Breast epithelium (tissue), 4 donors: ENCODE measurements at regions not wholly inside any gene's neighbourhood (a gene's known extent, or its start where the extent isn't known, plus 50 kb on each side); places are given as distances from the start of the nearest gene placed in this dataset.

ENCODE experiments used
- DNase-seq, 2 donors: peaks; one replicate each; pipeline ENCODE4 v3.0.0-alpha.2; 2019; ENCODE audit warnings: low spot score in 2 of 2
- H3K27ac ChIP-seq, 2 donors: fragments of 200-600 bp; sonication (generic) in 1 of 2; one replicate each; pipeline ENCODE4 v1.5.1; 2016 to 2019; ENCODE audit warnings: mild to moderate bottlenecking in 1 of 2
- H3K27me3 ChIP-seq, 2 donors: fragments of 200-600 bp; sonication (generic) in 1 of 2; one replicate each; pipeline versions ENCODE4 v1.5.1 to v1.6.0; 2017 to 2019; ENCODE audit warnings: control low read depth in 1 of 2, mild to moderate bottlenecking in 1 of 2
- H3K36me3 ChIP-seq: fragments of 200-600 bp; one replicate; pipeline ENCODE4 v1.5.1; 2019
- H3K4me1 ChIP-seq, 2 donors: fragments of 200-600 bp; sonication (generic); one replicate each; pipeline ENCODE4 v1.5.1; 2016 to 2019; ENCODE audit warnings: control low read depth in 1 of 2
- H3K4me3 ChIP-seq, 3 donors: fragments of 200-600 bp; sonication (generic); 1 replicate in 2 of 3; 2 replicates in 1 of 3; pipeline ENCODE4 v1.5.1; 2016 to 2019; ENCODE audit warnings: mild to moderate bottlenecking in 3 of 3, moderate library complexity in 2 of 3
- H3K9me3 ChIP-seq, 2 donors: fragments of 200-600 bp; sonication (generic) in 1 of 2; one replicate each; pipeline ENCODE4 v1.5.1; 2016 to 2019; ENCODE audit warnings: control low read depth in 1 of 2
- POLR2A ChIP-seq: fragments of 450-650 bp; IDR thresholded peaks from one replicate; pipeline ENCODE4 v1.6.1; 2016; ENCODE audit warnings: antibody characterized with exemption, mild to moderate bottlenecking, moderate library complexity
- POLR2AphosphoS5 ChIP-seq, 3 donors: sonication (generic); formaldehyde crosslinking; IDR thresholded peaks; one replicate each; pipeline ENCODE4 v1.6.1; 2017; ENCODE audit warnings: antibody characterized with exemption in 3 of 3
- intact Hi-C: fragments of 100-400 bp; cut with DNase I; formaldehyde crosslinking; loops from one replicate; pipeline ENCODE4 v1.15.1; 2023; ENCODE audit warnings: low total_unique reads
- TF ChIP-seq, protein P1 (sequence below), 3 donors: fragments of 450-650 bp; IDR thresholded peaks; one replicate each; pipeline ENCODE4 v1.5.1; 2016 to 2017; ENCODE audit warnings: antibody characterized with exemption in 3 of 3, mild to moderate bottlenecking in 3 of 3, moderate library complexity in 3 of 3

DNA sequence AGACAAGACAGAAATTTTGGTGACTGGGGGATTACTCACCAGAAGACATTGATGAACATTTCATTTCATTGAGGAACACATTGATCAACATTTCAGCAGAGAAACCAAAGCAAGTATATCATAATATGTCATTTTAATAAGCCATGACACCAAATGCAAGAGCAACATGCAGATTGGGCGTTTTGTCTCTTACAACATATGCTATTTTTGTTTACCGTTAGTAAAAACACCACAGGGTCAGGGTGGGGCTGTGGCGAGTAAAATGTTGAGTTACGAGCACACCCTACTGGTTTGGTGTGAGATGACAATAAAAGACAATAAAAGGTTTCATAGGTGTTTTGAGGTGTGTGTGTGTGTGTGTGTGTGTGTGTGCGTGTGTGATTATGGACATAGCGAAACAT lies 294.5 kb downstream of the PDGFC start:
- H3K27ac ChIP-seq = no peak overlapping the region
- H3K27me3 ChIP-seq = no peaks in the 10 kb centered on the region
- no peaks in the 10 kb centered on the region for H3K9me3 ChIP-seq
- no peaks in the 10 kb centered on the region for H3K4me1 ChIP-seq
- no peak overlapping the region for H3K4me3 ChIP-seq
- no peak for DNase-seq
- intact Hi-C loops = no loop called here
- TF ChIP-seq POLR2A (no peak), POLR2AphosphoS5 (IDR thresholded peaks at IDR 0.05) (no peak)
- TF ChIP-seq, protein P1, sequence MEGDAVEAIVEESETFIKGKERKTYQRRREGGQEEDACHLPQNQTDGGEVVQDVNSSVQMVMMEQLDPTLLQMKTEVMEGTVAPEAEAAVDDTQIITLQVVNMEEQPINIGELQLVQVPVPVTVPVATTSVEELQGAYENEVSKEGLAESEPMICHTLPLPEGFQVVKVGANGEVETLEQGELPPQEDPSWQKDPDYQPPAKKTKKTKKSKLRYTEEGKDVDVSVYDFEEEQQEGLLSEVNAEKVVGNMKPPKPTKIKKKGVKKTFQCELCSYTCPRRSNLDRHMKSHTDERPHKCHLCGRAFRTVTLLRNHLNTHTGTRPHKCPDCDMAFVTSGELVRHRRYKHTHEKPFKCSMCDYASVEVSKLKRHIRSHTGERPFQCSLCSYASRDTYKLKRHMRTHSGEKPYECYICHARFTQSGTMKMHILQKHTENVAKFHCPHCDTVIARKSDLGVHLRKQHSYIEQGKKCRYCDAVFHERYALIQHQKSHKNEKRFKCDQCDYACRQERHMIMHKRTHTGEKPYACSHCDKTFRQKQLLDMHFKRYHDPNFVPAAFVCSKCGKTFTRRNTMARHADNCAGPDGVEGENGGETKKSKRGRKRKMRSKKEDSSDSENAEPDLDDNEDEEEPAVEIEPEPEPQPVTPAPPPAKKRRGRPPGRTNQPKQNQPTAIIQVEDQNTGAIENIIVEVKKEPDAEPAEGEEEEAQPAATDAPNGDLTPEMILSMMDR (IDR thresholded peaks at IDR 0.05) = no peak
- H3K36me3 ChIP-seq = no peaks in the 10 kb centered on the region

DNA sequence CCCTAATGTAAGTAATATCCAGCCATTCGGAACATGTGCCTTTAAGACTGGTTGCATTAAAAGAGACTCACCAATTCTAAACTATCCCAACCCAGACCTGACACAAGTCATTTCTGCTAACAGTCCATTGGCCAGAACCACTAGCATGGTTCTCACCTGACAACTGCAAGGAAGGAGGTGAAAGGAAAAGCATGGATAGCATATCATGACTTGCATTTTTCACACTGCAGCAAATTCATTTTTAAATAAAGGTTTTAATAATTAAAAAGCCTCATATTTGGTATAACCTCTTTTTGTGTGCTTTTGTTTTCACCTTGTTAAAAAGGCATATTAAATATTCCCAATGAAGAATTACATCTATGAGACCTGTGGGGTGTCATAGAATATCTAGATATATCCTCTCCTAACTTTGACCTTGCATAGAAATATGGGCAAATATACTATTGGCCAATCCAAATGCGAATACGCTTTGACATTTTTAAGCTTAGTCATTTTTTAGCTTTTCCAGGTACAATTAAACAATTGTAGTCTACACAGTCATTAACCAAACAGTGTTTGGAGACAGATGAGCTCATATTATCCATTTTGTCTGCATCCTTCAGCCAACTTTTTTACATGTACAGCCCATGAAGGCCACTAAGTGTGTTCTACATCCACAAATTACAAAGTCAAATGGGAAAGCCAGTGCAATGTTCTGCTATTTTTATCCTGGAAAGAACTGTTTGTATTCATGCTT lies 295.3 kb downstream of the PDGFC start:
- intact Hi-C loops = no loop called here
- H3K9me3 ChIP-seq = no peaks in the 10 kb centered on the region
- no peaks in the 10 kb centered on the region for H3K27me3 ChIP-seq

DNA sequence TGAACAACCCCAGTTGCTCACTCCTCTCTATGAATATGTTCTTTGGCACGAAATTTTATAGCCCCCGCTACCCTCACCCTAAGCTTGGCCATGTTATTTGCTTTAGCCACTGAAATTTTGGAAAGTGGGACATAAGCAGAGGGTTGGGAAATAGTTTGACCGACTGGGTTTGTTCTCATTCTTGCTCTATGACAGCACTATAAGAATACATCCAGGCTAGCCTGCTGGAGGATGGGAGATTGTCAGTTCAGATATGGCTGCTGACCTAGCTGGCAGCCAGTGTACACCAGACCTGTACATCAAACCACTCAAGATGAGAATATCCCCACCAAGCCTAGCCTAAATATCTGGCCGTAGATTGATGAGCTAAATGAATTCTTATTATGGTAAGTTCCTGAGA lies 298.1 kb downstream of the PDGFC start:
- TF ChIP-seq, protein P1 (IDR thresholded peaks at IDR 0.05) = no peak
- TF ChIP-seq POLR2A (no peak), POLR2AphosphoS5 (IDR thresholded peaks at IDR 0.05) (no peak)
- DNase-seq = no peak
- Histone ChIP-seq H3K4me3 (no peak overlapping the region), H3K9me3 (no peaks in the 10 kb centered on the region), H3K27me3 (no peaks in the 10 kb centered on the region), H3K36me3 (no peaks in the 10 kb centered on the region), H3K27ac (no peak overlapping the region), H3K4me1 (no peaks in the 10 kb centered on the region)
- intact Hi-C loops = no loop called here

More for the DNA sequence above, 295.3 kb downstream of the PDGFC start:
- no peak for TF ChIP-seq POLR2AphosphoS5 (IDR thresholded peaks at IDR 0.05)
- no peak for TF ChIP-seq POLR2A
- TF ChIP-seq, protein P1 (IDR thresholded peaks at IDR 0.05) = no peak
- H3K36me3 ChIP-seq = no peaks in the 10 kb centered on the region
- H3K27ac ChIP-seq = no peak overlapping the region
- H3K4me3 ChIP-seq = no peak overlapping the region
- no peak for DNase-seq
- H3K4me1 ChIP-seq = no peaks in the 10 kb centered on the region

DNA sequence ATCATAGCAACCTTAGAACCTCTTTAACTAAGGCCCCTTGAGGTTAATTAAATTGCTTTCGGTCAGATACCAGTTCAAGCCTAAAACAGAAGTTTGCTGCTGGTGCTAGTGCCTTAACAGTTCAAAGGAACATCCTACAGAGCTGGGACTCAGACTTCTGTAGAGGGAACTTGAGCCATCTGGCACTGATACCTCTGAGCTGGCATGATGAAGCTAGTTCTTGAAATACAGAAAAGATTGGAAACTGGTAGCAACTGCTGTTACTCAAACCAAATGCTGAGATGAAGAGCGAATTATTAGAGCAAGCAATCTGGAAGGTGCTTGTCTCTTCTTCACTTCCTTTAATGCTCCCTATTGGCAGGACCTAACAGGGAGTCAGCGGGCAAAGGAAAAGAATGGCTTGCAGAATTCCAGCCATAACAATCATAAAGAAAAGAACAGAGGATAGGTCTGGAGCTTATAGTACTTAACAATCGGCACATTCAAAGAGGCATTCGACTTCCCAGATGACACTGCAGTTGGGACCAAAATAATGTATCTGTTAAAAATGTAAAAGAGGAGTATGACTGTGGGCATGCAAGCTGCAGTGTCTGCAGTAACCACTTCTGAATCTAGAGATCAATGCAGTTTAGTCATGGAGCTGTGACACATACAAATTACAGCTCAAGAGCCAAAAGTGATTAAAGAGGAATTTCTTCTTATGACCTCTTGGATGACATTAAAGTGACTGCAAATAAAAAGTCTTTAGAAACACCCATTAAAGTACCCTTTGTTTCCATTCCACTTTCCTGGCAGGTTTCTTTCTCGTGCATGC lies 298.9 kb downstream of the PDGFC start:
- no peak for TF ChIP-seq POLR2AphosphoS5 (IDR thresholded peaks at IDR 0.05)
- TF ChIP-seq, protein P1 (IDR thresholded peaks at IDR 0.05) = no peak
- no peak for TF ChIP-seq POLR2A
- no peaks in the 10 kb centered on the region for H3K36me3 ChIP-seq
- no peak for DNase-seq
- no peaks in the 10 kb centered on the region for H3K4me1 ChIP-seq
- no peak overlapping the region for H3K27ac ChIP-seq
- no peaks in the 10 kb centered on the region for H3K27me3 ChIP-seq
- no peaks in the 10 kb centered on the region for H3K9me3 ChIP-seq
- intact Hi-C loops = no loop called here
- H3K4me3 ChIP-seq = no peak overlapping the region

DNA sequence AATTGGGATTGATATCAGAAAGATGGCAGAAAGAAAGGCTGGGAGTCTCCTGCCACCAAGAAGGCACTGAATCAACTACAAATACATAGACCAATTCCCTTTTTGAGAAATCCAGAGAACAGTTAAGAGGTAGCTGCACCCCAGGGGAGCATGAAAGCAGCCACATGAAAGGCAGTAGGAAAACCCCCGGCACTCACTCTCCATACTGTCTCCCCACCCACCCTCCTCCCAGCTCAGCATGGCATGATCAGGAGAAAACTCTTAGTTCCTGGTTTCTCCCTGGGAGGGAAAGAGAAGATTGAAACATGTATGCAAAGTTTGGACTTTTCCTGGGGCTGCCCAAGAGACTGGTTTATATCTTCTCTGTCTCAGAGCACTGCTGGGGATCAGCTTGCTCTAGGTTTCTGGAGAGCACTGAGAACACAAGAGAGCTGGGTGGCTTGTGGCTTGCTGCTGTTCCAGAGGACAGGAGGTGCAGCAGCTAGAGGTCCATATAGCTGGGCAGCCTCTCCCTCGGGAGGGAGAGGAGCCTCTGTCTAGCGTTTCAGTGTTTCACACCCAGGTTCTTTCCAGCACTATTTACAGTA lies 305.7 kb downstream of the PDGFC start:
- TF ChIP-seq POLR2AphosphoS5 (IDR thresholded peaks at IDR 0.05) = no peak
- no peak for TF ChIP-seq POLR2A
- TF ChIP-seq, protein P1 (IDR thresholded peaks at IDR 0.05) = no peak
- DNase-seq = no peak
- H3K27me3 ChIP-seq = no peaks in the 10 kb centered on the region
- no peaks in the 10 kb centered on the region for H3K9me3 ChIP-seq
- no peaks in the 10 kb centered on the region for H3K36me3 ChIP-seq
- no peak overlapping the region for H3K4me3 ChIP-seq
- H3K4me1 ChIP-seq = no peaks in the 10 kb centered on the region
- intact Hi-C loops = no loop called here
- no peak overlapping the region for H3K27ac ChIP-seq
